H9 (cell line): ENCODE measurements at regions not wholly inside any gene's neighbourhood (a gene's known extent, or its start where the extent isn't known, plus 50 kb on each side); places are given as distances from the start of the nearest gene placed in this dataset.

ENCODE experiments used
- DNase-seq: peaks from one replicate; pipeline ENCODE4 v3.0.0-alpha.2; 2017
- H2AFZ ChIP-seq: one replicate; pipeline ENCODE4 v1.6.1; 2013; ENCODE audit warnings: mild to moderate bottlenecking, low read length, control low read depth, moderate library complexity
- H2AK5ac ChIP-seq: 2 replicates; pipeline ENCODE4 v1.6.1; 2013; ENCODE audit warnings: low read length, control low read depth, mixed read lengths; ENCODE audit not compliant: insufficient read length
- H2BK120ac ChIP-seq: one replicate; pipeline ENCODE4 v1.6.1; 2013; ENCODE audit warnings: low read depth, mild to moderate bottlenecking, low read length, control low read depth, inconsistent platforms; ENCODE audit not compliant: poor library complexity, severe bottlenecking
- H2BK12ac ChIP-seq: 2 replicates; pipeline ENCODE4 v1.6.1; 2013; ENCODE audit warnings: low read length, control low read depth, mixed read lengths, low read depth; ENCODE audit not compliant: insufficient read length
- H2BK15ac ChIP-seq: 2 replicates; pipeline ENCODE4 v1.6.1; 2013; ENCODE audit warnings: low read depth, low read length, control low read depth
- H2BK20ac ChIP-seq: one replicate; pipeline ENCODE4 v1.6.1; 2013; ENCODE audit warnings: low read depth, mild to moderate bottlenecking, low read length, control low read depth, inconsistent platforms; ENCODE audit not compliant: poor library complexity, severe bottlenecking
- H2BK5ac ChIP-seq: 2 replicates; pipeline ENCODE4 v1.6.1; 2013; ENCODE audit warnings: low read length, control low read depth, mixed read lengths; ENCODE audit not compliant: insufficient read length
- H3K14ac ChIP-seq: 2 replicates; pipeline ENCODE4 v1.6.1; 2013; ENCODE audit warnings: low read length, control low read depth; ENCODE audit not compliant: insufficient read depth
- H3K18ac ChIP-seq: 2 replicates; pipeline ENCODE4 v1.6.1; 2013; ENCODE audit warnings: low read depth, mild to moderate bottlenecking, mixed read lengths, low read length, control low read depth; ENCODE audit not compliant: insufficient read length
- H3K23ac ChIP-seq: 2 replicates; pipeline ENCODE4 v1.6.1; 2013; ENCODE audit warnings: low read length, control low read depth, mixed read lengths, low read depth; ENCODE audit not compliant: insufficient read length
- H3K23me2 ChIP-seq: 2 replicates; pipeline ENCODE4 v1.6.1; 2013; ENCODE audit warnings: low read depth, mild to moderate bottlenecking, mixed read lengths, low read length, control low read depth; ENCODE audit not compliant: insufficient read length, poor library complexity, severe bottlenecking
- H3K27ac ChIP-seq: 2 replicates; pipeline ENCODE4 v1.5.1; 2013; ENCODE audit warnings: low read length, control low read depth, mixed read lengths, low read depth; ENCODE audit not compliant: insufficient read length
- H3K27me3 ChIP-seq: 2 replicates; pipeline ENCODE4 v1.6.1; 2013; ENCODE audit warnings: low read length, control low read depth, inconsistent platforms; ENCODE audit not compliant: insufficient read depth
- H3K4ac ChIP-seq: 2 replicates; pipeline ENCODE4 v1.6.1; 2013; ENCODE audit warnings: low read depth, mild to moderate bottlenecking, control low read depth, inconsistent platforms, low read length, moderate library complexity
- H3K4me1 ChIP-seq: 2 replicates; pipeline ENCODE4 v1.6.1; 2013; ENCODE audit warnings: low read length, control low read depth, inconsistent platforms; ENCODE audit not compliant: insufficient read depth
- H3K4me2 ChIP-seq: 2 replicates; pipeline ENCODE4 v1.6.1; 2013; ENCODE audit warnings: low read length, control low read depth, mixed read lengths; ENCODE audit not compliant: insufficient read length, insufficient read depth
- H3K56ac ChIP-seq: 2 replicates; pipeline ENCODE4 v1.6.1; 2013; ENCODE audit warnings: low read depth, mild to moderate bottlenecking, mixed read lengths, low read length, control low read depth; ENCODE audit not compliant: insufficient read length
- H3K79me1 ChIP-seq: 2 replicates; pipeline ENCODE4 v1.6.1; 2013; ENCODE audit warnings: low read depth, mild to moderate bottlenecking, moderate library complexity, low read length, control low read depth, inconsistent platforms; ENCODE audit not compliant: insufficient read depth, poor library complexity, severe bottlenecking
- H3K79me2 ChIP-seq: 2 replicates; pipeline ENCODE4 v1.6.1; 2013; ENCODE audit warnings: low read length, control low read depth, inconsistent platforms; ENCODE audit not compliant: insufficient read depth
- H3K9ac ChIP-seq: 2 replicates; pipeline ENCODE4 v1.6.1; 2013; ENCODE audit warnings: low read length, control low read depth, mixed read lengths; ENCODE audit not compliant: insufficient read length; ENCODE audit errors: extremely low read depth
- H3K9me3 ChIP-seq: one replicate; pipeline ENCODE4 v1.6.1; 2013; ENCODE audit warnings: low read depth, low read length, inconsistent platforms; ENCODE audit not compliant: control insufficient read depth
- H3T11ph ChIP-seq: one replicate; pipeline ENCODE4 v1.6.1; 2013; ENCODE audit warnings: mild to moderate bottlenecking, low read length, control low read depth, inconsistent platforms
- H4K20me1 ChIP-seq: one replicate; pipeline ENCODE4 v1.6.1; 2013; ENCODE audit not compliant: control insufficient read depth, insufficient read length, insufficient read depth
- H4K5ac ChIP-seq: 2 replicates; pipeline ENCODE4 v1.6.1; 2013; ENCODE audit warnings: low read depth, mild to moderate bottlenecking, mixed read lengths, low read length, control low read depth; ENCODE audit not compliant: insufficient read length
- H4K8ac ChIP-seq: replicated peaks from 2 replicates; pipeline ENCODE4 v1.6.1; 2013; ENCODE audit warnings: low read length, control low read depth, mixed read lengths, low read depth; ENCODE audit not compliant: insufficient read length
- H4K91ac ChIP-seq: 2 replicates; pipeline ENCODE4 v1.6.1; 2013; ENCODE audit warnings: low read depth, mild to moderate bottlenecking, moderate library complexity, mixed read lengths, low read length, control low read depth; ENCODE audit not compliant: insufficient read length
- H3K27ac Mint-ChIP-seq, 3 experiments: 2 replicates in 2 of 3; 3 replicates in 1 of 3; pipeline ENCODE4 v1.8.0; 2020 to 2021; ENCODE audit warnings: mixed read lengths in 3 of 3, mild to moderate bottlenecking in 1 of 3, moderate library complexity in 1 of 3
- H3K27me3 Mint-ChIP-seq: 2 replicates; pipeline ENCODE4 v1.8.0; 2021; ENCODE audit warnings: low read depth, mild to moderate bottlenecking, moderate library complexity, mixed read lengths
- H3K36me3 Mint-ChIP-seq, 3 experiments: 2 replicates in 2 of 3; 3 replicates in 1 of 3; pipeline ENCODE4 v1.8.0; 2020 to 2021; ENCODE audit warnings: low read depth in 3 of 3, mixed read lengths in 3 of 3; ENCODE audit not compliant: insufficient read depth in 1 of 3
- H3K4me1 Mint-ChIP-seq, 2 experiments: 2 replicates each; pipeline ENCODE4 v1.8.0; 2020; ENCODE audit warnings: mixed read lengths in 2 of 2
- H3K4me3 Mint-ChIP-seq, 2 experiments: 2 replicates in 1 of 2; 3 replicates in 1 of 2; pipeline ENCODE4 v1.8.0; 2020 to 2021; ENCODE audit warnings: mild to moderate bottlenecking in 2 of 2, mixed read lengths in 2 of 2, moderate library complexity in 1 of 2
- H3K9me3 Mint-ChIP-seq, 2 experiments: 2 replicates in 1 of 2; 3 replicates in 1 of 2; pipeline ENCODE4 v1.8.0; 2020; ENCODE audit warnings: mild to moderate bottlenecking in 2 of 2, mixed read lengths in 2 of 2, moderate library complexity in 1 of 2
- CTCF ChIP-seq: fragments of 200-600 bp; sonication (generic); conservative IDR thresholded peaks from 3 replicates; pipeline ENCODE4 v1.8.0; 2021; ENCODE audit warnings: antibody characterized with exemption, mild to moderate bottlenecking
- WGBS: extraction: QIAGEN DNeasy Blood & Tissue Kit; methylation state at CpG from one replicate; pipeline ENCODE4 v1.1.7; 2013; ENCODE audit warnings: missing lambda C conversion rate, low lambda C conversion rate, mixed read lengths; ENCODE audit not compliant: insufficient read length; ENCODE audit errors: extremely low coverage; 5-methylcytosine and 5-hydroxymethylcytosine counted together

GRCh38 chr1:4322881-4323280 lies 331.5 kb upstream of the AJAP1 start:
- Histone ChIP-seq H3K4ac (no peak overlapping the region), H4K8ac (no peak overlapping the region), H2BK5ac (no peak overlapping the region), H2BK12ac (no peak overlapping the region), H3T11ph (no peak overlapping the region), H3K18ac (no peak overlapping the region), H3K9me3 (no peaks in the 10 kb centered on the region), H3K9ac (no peak overlapping the region), H2BK20ac (no peak overlapping the region), H3K4me1 (peaks cover 3% of the 10 kb centered on the region; the same call in 1 of the 2 replicates), H3K4me2 (no peak overlapping the region), H4K5ac (no peak overlapping the region), H3K23me2 (no peaks in the 10 kb centered on the region), H2AFZ (no peak overlapping the region), H3K27ac (no peak overlapping the region), H3K14ac (no peak overlapping the region), H2AK5ac (no peak overlapping the region), H3K79me1 (no peaks in the 10 kb centered on the region), H2BK120ac (no peak overlapping the region), H2BK15ac (no peak overlapping the region; the same call in 1 of the 2 replicates), H4K91ac (no peak overlapping the region), H3K23ac (no peak overlapping the region), H3K27me3 (no peaks in the 10 kb centered on the region), H3K56ac (no peak overlapping the region), H4K20me1 (no peaks in the 10 kb centered on the region), H3K79me2 (no peaks in the 10 kb centered on the region)
- H3K36me3 Mint-ChIP-seq = peaks cover 0 to 2% (median 0%) of the 10 kb centered on the region in 3 experiments; a peak in 1 of 7 replicates
- peaks cover 0 to 11% of the 10 kb centered on the region in 2 experiments; a peak in 3 of 5 replicates for H3K9me3 Mint-ChIP-seq
- H3K27ac Mint-ChIP-seq = no peak overlapping the region; a peak in 1 of 7 replicates
- peaks cover 3% of the 10 kb centered on the region for H3K27me3 Mint-ChIP-seq
- TF ChIP-seq CTCF = no peak
- peaks cover 19 to 21% of the 10 kb centered on the region in 2 experiments for H3K4me1 Mint-ChIP-seq
- no peak for DNase-seq
- WGBS = no CpG with 5 or more reads among the region's 7 CpGs
- H3K4me3 Mint-ChIP-seq = no peak overlapping the region
